HG03135 (cell line): ENCODE measurements at regions not wholly inside any gene's neighbourhood (a gene's known extent, or its start where the extent isn't known, plus 50 kb on each side); places are given as distances from the start of the nearest gene placed in this dataset.

Experiments used
- ATAC-seq: cut with Tn5 transposase; IDR thresholded peaks from one replicate; pipeline ENCODE4 v1.9.1; 2021; ENCODE audit warnings: mild to moderate bottlenecking, moderate library complexity; ENCODE audit not compliant: unreplicated experiment

GRCh38 chr11:19565639-19566038 lies 147.0 kb upstream of the NAV2 start:
- ATAC-seq, result no peak

GRCh38 chr11:19562156-19562555 lies 150.5 kb upstream of the NAV2 start:
- no peak for ATAC-seq

- no peak for ATAC-seq
Measured at GRCh38 chr11:19561011-19561410, 151.6 kb upstream of the NAV2 start.

- ATAC-seq, result no peak
Measured at GRCh38 chr11:19560156-19560555, 152.5 kb upstream of the NAV2 start.

GRCh38 chr11:19559746-19560145 lies 152.9 kb upstream of the NAV2 start:
- no peak for ATAC-seq

GRCh38 chr11:19558189-19558986 lies 154.2 kb upstream of the NAV2 start:
- no peak for ATAC-seq

- ATAC-seq, result no peak
Measured at GRCh38 chr11:19557720-19558140, 154.9 kb upstream of the NAV2 start.

GRCh38 chr11:19557185-19557584 lies 155.5 kb upstream of the NAV2 start:
- ATAC-seq, result no peak

- no peak for ATAC-seq
Measured at GRCh38 chr11:19555266-19555665, 157.4 kb upstream of the NAV2 start.

GRCh38 chr11:19553683-19554333 lies 158.8 kb upstream of the NAV2 start:
- no peak for ATAC-seq

GRCh38 chr11:19552656-19553260 lies 159.9 kb upstream of the NAV2 start:
- no peak for ATAC-seq

GRCh38 chr11:19552161-19552560 lies 160.5 kb upstream of the NAV2 start:
- ATAC-seq, result no peak

GRCh38 chr11:19551457-19551856 lies 161.2 kb upstream of the NAV2 start:
- ATAC-seq, result no peak

- no peak for ATAC-seq
Measured at GRCh38 chr11:19547044-19547443, 165.6 kb upstream of the NAV2 start.

GRCh38 chr11:19546325-19546724 lies 166.3 kb upstream of the NAV2 start:
- ATAC-seq, result no peak

GRCh38 chr11:19541521-19542049 lies 171.1 kb upstream of the NAV2 start:
- ATAC-seq, result no peak

- ATAC-seq, result no peak
Measured at GRCh38 chr11:19539861-19540260, 172.8 kb upstream of the NAV2 start.

GRCh38 chr11:19537803-19538453 lies 174.7 kb upstream of the NAV2 start:
- no peak for ATAC-seq

- ATAC-seq, result no peak
Measured at GRCh38 chr11:19536131-19536530, 176.5 kb upstream of the NAV2 start.

GRCh38 chr11:19530505-19530904 lies 182.1 kb upstream of the NAV2 start:
- no peak for ATAC-seq

- no peak for ATAC-seq
Measured at GRCh38 chr11:19526119-19526518, 186.5 kb upstream of the NAV2 start.
